ENCODE measurements at regions not wholly inside any gene's neighbourhood (a gene's known extent, or its start where the extent isn't known, plus 50 kb on each side); places are given as distances from the start of the nearest gene placed in this dataset.
"Not testable (repeated sequence)": the region's sequence is repeated elsewhere in the genome, so short reads cannot be mapped to it uniquely, and the experiment has no call there.

DNA sequence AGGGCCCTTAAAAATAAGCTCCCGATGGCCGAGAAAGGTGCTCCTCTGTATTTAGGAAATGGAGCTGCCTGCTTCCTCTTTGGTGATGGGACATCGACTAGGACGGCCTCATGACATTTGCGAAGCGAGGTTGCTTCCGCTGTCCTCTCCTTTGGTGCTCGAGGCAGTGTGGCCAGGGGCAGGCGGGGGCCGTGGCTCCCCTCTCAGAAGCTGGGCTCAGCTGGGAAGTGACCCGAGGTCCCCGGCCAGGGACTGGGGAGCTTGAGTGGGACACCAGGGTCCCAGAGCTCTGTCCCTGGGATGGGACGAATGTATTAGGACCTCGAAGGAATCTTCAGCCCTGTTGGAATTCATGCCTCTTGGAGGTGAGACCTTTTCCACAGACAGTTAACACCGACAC is 151.1 kb downstream of the CTTN start:
- DNase-seq = no peak

DNA sequence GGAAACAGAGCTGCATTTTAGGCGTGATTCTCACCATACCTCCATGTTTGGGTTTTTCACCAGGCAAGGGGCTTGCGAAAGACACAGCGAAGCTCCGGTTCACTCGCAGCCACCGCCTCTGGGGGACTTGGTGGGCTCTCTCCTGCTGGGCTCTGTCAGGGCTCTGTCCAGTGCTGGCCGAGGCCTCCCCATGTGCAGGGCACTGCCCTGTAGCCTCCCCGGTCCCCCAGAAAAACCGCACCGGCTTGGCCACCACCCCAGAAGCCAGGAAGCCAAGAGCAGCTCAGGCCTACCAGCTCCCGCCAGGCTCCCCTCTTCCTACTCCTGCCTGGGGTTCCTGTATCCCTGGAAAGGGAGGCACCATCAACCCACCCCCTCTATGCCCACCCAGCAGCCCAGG is 151.5 kb downstream of the CTTN start:
- no peak for DNase-seq

DNA sequence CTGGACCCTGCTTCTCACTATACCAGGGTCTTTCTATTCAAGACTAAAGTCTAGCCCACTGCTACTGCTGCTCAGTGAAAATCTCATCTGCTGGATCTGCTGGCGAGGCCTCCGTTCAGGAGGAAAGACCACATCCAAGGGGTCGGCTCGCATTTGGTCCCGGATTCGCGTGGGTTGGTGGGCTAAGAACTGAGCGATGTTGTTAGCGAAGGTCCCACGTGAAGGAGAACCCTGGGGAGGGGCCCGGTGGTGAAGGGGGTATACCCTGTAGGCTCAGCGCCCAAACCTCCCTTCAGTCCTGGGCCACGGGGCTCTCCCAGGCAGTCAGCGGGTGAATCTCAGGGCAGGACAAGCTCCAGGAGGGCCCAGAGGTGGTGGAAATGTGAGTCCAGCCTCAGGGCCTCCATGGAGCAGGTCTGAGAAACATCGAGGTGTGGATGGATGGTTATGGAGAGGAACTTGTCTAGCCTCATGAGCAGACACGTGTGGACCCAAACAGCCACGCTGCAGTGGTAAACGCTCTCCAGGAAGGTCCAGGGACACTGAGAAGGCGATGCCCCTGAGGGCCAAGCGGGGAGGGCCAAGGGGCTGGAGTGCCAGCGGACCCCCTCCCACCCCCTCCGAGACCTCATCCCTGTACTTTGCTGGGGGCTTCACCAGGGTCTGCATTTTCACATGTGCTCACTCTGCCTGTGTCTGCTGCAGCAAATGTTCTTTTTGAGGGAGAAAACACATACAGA is 152.3 kb downstream of the CTTN start:
- no peak for DNase-seq

DNA sequence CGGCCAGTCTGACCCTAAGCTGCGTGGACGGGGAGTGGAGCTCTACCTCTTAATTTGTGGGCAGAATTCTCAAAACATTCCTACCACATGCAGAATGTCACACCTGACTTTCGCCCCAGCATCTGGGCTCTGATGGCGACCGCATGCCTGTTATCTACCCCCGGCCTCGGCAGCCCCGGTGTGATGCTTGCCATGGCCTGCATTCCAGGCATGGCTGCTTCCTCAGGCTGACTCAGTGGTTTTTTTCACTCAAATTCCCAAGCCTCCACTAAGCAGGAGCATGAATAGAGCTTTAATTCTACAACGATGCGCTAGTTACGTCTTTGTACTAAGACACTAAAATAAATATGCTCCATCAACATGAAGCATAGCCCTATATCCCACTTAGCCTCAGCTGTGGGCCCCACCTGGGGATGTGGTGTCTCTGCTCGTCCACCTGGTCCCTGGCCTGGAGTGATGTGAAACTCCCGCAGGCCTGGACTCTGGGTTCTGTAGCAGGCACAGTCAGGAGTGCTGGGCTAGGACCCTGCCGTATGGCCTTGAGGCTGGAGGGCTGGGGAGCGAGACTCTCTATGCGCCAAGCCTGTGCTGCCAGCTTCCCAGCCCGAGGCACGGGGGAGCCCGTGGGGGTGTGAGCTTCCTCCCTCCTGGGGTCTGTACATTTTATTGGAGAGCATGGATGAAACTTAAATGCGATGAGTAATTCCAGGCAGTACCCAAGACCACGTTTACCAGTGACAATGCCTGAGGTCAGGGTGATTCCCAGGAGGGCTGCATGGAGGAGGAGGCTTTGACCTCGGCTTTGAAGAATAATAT is 153.2 kb downstream of the CTTN start:
- DNase-seq = no peak

DNA sequence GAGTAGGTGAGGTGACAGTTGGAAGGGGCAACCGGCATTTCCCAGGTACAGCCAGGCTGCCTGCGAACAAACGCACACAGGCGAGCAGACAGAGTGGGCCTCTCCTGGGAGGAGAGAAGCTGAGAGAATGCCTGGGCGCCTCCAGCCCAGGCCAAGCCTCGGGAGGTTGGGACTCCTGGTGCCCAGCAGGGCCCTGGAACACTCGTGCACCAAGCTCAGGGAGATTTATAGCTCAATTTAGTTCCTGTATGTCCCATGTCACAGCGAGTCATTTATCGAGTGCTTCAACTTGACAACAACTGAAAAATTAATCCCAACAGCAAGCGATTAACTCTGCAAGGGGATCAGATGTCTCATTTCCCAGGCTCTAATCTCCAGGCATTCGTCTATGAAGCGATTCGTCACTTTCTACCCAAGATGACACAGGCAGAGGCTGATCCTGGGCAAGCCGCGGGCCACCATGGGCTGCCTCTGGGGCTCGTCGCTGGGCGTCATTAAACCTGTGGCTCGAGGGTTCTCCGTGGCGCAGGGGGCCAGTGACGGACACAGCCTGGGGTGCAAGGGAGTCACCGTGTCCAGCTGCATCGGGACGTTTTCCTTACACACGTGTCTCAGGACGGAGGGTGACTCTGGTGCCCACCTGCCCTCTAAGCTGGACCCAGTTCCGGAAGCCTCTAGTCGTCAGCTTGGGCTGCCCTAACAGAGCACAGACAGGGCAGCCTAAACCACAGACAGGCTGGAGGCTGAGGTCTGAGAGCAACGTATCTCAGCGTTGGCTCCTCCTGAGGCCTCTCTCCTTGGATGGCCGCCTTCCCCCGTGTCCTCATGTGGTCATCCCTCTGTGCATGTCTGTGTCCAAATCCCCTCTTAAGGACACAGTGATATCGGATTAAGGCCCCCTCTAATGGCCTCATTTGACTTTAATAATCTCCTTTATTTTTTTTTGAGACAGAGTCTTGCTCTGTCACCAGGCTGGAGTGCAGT is 154.1 kb downstream of the CTTN start:
- DNase-seq = no peak

DNA sequence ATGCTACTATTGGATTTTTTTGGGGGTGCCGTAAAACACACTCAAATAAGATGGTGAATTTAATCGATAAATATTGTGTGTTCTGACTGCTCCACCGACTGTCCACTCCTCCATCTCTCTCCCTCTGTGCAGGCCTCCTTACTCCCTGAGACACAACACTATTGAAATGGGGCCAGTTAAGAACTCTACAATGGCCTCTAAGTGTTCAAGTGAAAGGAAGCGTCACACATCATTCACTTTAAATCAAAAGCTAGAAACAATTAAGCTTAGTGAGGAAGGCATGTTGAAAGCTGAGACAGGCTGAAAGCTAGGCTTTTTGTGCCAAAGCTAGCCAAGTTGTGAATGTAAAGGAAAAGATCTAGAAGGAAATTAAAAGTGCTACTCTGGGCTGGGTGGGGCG is 156.7 kb downstream of the CTTN start:
- no peak for DNase-seq

DNA sequence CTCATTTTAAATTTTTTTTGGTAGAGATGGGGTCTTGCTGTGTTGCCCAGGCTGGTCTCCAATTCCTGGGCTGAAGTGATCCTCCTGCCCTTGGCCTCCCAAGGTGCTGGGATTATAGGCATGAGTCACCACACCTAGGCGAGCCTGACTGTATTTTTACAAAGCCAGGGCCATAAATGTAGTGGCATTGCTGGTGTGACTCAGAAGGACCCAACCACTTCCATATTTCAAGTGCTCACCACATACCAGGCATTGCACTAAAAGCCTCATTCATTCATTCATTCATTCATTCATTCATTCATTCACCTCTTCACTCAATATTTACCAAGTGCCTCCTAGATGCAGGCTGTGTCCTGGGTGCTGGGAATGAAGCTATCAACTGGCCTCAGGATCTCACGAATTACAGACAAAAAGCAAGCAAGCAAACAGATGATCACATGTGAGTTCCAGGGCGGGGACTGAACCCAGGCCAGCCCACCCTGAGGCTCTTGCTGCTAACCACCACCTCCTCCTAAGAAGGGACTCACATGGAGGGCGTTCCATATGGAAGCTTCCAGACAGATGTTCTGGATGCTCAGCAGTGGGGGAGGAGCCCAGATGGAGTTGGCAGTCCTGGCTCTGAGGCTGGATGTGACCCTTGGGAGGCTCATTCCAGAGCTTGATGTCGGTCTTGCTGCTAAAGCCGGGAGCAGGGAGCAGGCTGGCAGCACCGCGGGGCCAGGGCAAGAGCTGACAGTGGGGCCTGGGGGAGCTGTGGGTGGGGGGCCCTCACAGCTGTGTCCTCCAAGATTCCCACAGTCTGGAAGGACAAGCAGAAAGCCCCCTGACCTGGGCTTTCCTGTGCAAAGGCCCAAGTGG is 158.8 kb downstream of the CTTN start:
- DNase-seq = no peak

DNA sequence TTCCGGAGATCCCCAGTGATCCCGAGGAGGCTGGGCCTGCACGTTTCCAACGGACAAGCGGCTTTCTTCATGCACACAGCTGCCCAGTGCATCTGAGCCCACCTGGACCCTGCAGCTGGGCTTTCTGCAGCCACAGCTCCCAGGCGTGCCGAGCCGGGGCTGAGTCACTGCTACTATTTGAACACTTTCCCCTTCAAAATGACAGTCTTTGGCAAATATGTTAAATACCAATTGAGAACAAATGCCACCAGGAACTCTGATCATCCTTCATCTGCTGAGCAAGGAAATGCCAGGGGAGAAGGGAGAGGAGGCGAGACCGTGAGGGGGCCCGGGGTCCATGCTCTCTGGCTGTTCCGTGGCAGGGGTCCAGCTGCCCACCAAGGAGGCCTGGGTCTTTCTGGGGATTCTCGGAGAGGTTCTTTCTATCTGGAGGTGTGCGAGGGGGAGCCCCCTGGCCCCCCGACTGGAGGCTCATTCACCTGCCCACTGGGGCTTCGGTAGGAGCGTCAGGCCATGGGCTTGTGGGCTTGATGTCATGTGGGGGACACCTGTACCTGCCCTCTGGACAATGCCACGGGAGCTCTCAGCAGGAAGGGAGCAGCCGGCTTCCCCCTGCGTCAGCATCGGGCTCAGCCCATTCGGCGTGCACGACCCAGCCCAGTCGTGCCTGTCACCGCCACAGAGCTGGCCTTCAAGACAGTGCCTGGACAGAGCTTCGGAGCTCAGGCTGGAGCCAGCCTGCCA is 159.6 kb downstream of the CTTN start:
- no peak for DNase-seq

DNA sequence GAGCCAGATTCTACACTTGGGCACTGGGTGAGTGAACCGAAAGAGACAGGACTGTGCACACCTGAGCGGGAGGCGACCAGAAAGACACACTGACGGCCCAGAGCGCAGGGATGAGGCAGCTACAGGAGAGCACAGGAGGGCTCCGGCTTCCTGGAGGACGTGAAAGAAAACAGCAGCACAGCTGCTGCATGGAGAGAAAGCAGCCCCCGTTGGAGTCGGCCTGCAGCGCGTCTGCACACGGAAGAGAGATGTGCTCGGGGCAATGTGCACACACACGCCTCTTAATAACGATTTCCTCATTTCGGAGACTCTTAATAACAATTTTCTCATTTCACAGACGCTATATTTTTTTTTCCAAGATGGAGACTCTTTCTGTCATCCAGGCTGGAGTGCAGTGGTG is 160.4 kb downstream of the CTTN start:
- DNase-seq = no peak

DNA sequence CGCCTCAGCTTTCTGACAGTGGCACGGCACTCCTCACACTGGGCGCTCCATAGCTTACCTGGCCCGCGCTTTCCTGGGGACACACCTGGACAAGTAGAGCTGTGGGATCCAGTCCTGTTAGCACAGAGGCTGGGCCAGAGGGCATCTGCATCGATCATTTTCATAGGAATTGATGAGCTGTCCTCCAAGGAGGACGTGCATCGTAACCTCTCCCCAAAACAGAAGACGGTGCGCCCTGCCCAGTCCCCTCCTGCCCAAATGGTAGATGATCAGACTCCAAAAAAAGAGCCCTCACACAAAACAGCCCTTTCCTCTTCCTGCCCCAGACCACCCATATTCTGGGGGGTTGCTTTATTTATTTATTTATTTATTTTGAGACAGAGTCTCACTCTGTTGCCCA is 161.2 kb downstream of the CTTN start:
- DNase-seq = no peak

DNA sequence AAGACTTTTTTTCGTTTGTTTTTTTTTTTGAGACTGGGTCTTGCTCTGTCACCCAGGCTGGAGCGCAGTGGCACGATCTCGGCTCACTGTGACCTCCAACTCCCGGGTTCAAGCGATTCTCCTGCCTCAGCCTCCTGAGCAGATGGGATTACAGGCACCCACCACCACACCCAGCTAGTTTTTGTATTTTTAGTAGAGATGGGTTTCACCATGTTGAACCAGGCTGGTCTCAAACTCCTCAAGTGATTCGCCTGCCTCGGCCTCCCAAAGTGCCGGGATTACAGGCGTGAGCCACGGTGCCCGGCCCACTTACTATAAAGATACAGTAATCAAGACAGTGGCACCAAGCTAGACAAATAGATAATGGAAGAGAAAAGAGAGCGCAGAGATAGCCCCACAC is 162.3 kb downstream of the CTTN start:
- not testable (repeated sequence) for DNase-seq

DNA sequence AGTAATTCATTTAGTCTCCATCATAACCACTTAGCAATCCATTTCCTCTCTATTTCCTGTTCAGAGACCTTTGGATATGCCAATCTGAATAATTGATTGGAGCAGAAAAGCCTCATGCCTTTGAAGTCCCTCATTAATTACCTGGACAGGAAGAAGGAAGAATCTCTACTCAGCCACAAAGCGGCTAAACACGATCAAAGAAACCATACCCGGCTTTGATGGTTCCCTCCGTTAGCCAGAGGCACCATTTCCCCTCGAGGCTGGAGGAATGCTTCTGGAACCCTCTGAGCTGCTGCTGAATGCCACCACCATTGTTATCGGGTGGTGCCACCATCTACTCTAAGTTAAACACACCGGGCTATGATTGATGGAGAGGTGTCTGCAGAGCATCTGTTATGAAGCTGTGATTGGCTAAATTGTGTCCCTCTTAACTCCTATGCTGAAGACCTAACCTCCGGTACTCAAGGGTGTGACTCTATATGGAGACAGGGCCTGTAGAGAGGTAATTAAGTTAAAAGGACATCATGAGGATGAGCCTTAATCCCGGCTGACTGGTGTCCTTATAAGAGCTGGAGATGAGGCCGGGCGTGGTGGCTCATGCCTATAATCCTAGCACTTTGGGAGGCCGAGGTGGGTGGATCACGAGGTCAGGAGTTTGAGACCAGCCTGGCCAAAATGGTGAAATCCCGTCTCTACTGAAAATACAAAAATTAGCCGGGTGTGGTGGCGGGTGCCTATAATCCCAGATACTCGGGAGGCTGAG is 168.6 kb downstream of the CTTN start:
- no peak for DNase-seq

DNA sequence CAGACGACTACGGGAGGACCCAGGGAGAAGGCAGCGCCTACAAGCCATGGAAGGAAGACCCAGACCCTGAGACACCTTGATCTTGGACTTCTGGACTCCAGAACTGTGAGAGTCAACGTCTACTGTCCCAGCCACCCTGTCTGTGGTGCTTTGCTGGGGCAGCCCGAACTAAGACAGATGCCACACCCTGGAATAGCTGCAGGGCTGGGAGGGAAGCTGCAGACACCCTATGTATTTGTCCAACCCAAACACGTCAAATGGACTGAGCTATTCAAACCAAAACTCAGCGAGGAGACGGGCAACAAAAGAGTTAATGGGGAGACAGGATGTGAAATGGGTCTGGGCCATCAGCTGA is 169.3 kb downstream of the CTTN start:
- DNase-seq = no peak

DNA sequence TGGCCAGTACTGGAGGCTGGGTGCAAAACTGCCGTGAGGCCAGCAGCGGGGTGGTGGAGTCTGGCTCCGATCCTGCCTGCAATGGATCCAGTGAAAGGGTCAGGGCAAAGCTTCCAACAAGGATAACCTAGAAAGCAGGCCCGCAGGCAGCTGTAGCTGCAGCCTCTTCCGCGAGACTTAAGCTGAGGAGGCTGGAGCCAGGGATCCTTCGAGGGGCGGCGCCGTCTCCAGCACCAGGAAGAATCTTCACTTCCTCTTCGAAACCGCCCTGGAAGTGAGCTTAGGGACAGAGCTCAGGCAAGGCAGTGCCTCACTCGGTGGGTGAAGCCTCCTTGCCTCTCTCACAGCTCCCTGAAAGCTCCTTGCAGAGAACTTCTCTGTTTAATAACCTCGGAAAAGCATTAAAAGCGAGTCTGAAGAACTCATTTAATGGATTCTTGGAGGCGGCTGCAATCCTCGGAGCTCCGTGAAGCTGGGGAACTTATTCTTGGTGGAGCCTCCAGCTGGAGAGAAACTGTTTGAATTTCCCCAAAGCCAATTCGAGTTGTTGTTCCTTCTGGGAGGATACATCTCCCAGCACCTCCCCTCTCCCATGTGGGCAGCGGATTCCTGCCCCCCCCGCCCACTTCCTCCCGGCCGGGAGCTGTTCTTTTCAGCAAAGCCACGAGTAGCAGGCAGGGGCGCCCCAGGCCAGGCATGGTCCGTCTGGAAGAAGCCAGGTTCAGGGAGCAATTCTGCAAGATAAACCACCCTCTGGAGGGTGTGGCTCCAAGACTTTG is 169.9 kb downstream of the CTTN start:
- DNase-seq = peak; percentile 52

DNA sequence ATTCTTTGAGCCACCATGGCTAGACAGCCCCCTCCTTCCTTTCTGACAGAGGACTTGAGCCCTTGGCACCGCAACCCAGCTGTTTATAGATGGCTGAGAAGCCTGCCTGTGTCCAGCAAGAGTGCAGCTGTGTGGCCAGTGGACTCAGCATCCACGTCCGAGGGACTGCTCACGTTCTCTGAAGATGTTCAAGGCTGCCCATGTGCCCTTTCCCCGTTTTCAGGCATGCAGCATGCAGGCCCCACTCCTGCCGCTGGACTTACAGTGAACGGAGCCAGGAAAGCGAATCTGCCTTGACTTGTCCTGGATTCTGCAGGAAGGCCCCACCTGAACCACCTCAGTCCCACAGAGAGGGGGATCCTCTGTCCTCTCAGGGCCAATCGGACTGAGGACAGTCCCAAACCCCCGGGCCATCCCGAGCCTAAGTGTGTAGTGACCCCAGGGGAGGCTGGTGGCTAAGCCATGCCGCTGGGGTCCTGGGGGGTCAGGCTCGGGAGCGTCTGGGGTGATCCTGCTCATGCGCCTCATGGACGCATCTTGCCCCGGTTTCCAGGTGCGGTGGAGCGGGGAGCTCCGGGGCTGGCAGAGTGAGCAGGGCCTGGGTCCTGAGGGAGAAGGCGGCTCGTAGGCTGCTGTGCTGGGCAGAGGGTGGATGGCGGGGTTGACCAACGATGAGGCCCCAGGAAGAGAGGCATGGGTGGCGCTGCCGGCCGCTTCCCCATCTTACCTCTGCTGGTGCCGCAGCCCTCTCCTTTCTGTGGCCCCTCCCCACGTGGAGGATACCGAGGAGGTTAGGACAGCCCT is 170.7 kb downstream of the CTTN start:
- DNase-seq = no peak

DNA sequence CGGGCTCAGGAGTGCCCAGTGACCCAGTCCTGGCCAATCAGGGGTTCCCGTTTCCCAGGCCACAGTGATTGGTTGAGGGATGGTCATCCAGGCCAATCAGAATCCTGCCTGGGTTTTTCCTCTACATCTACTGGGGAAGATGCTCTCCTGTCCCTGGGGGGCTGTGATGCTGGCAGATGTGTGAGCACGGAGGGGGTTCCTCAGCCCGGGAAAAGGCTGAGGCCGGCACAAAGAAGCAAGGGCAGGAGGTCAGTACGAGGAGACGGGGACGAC is 171.2 kb downstream of the CTTN start:
- DNase-seq = no peak

DNA sequence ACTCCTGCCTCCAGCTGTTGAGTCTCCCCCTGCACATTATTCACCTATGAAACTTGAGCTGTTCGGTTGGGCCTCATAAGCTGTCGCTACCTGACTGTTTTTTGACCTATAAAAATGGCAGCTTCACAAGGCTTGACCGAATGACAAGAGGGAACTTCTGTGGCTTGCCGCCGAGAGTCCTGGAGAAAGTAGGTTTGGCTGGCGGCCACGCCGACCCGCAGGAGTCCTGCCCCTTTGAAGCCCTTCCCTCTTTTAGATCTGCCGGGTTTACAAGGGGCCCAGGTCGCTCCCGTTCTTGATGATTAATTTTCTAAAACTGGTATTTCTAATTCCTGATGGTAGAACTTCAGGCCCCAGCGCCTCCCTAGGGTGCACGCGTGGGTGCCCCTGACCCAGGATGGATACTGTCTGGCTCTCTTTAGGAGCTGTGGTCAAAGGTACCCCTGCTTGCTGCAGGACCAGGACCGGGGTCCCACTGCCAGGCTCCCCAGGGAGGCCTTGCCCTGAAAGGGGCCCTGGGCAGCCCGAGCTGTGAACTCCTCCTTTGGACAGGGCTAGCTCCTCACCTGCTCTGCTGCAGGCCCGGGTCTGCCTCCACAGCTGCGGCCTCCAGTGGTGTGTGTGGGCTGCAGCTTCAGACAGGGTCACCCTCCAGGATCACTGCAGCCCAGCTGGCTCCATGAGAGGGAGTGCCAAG is 171.8 kb downstream of the CTTN start:
- DNase-seq = no peak

DNA sequence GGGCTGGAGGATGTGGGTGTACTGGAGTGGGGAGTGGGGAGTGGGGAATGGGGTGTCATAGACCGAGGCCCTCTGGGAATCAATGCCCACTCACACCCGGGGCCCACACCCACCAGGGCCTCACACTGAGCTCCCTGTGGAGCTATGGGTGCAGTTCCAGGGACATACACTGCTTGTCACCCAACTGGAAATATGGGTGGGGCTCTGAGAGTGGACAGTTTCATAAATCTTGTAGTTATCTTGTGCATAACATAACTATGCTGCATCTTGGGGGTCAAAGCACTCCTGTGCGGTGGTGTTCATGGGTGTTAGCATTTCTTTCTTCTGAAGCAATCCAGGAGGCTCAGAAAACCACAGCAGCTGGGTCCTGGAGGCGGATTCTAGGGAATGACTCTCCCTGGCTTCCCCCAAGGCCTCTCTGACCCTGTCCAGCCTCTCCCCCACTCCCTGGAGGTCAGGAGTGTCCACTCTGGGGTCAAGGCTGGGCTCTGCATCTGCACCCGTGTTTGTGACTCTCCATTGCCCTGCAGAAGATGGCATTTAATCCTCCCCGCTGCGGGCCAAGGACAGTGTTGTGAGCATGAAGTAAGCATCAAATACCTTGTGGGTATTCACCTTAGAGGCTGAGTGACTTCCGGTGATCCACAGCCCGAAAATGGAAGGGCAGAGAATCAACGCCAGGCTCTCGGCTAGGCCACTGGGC is 172.5 kb downstream of the CTTN start:
- DNase-seq = no peak
